Neuronal stem cell (in vitro differentiated cells): ENCODE measurements at regions not wholly inside any gene's neighbourhood (a gene's known extent, or its start where the extent isn't known, plus 50 kb on each side); places are given as distances from the start of the nearest gene placed in this dataset.

ENCODE experiments used
- DNase-seq: peaks from one replicate; pipeline ENCODE4 v3.0.0-alpha.2; 2013; ENCODE audit warnings: low spot score
- H2AFZ ChIP-seq: one replicate; pipeline ENCODE4 v1.6.1; 2013; ENCODE audit warnings: mild to moderate bottlenecking, low read length, inconsistent platforms
- H2AK5ac ChIP-seq: 2 replicates; pipeline ENCODE4 v1.6.1; 2013; ENCODE audit warnings: low read depth, mild to moderate bottlenecking, inconsistent platforms, low read length, moderate library complexity, mixed read lengths
- H2BK120ac ChIP-seq: 2 replicates; pipeline ENCODE4 v1.6.1; 2013; ENCODE audit warnings: low read depth, mild to moderate bottlenecking, inconsistent platforms, low read length, moderate library complexity, mixed read lengths
- H2BK12ac ChIP-seq: one replicate; pipeline ENCODE4 v1.6.1; 2013; ENCODE audit warnings: low read length, inconsistent platforms
- H2BK15ac ChIP-seq: 2 replicates; pipeline ENCODE4 v1.6.1; 2013; ENCODE audit warnings: mild to moderate bottlenecking, low read length, inconsistent platforms, mixed read lengths
- H2BK5ac ChIP-seq: one replicate; pipeline ENCODE4 v1.6.1; 2013; ENCODE audit warnings: inconsistent platforms, mild to moderate bottlenecking, low read length, moderate library complexity
- H3K14ac ChIP-seq: one replicate; pipeline ENCODE4 v1.6.1; 2013; ENCODE audit warnings: low read length, inconsistent platforms
- H3K18ac ChIP-seq: 2 replicates; pipeline ENCODE4 v1.6.1; 2013; ENCODE audit warnings: low read length, inconsistent platforms
- H3K23ac ChIP-seq: 2 replicates; pipeline ENCODE4 v1.6.1; 2013; ENCODE audit warnings: low read depth, mild to moderate bottlenecking, mixed read lengths, low read length, inconsistent platforms; ENCODE audit not compliant: poor library complexity
- H3K27ac ChIP-seq: replicated peaks from 3 replicates; pipeline ENCODE4 v1.5.1; 2013; ENCODE audit warnings: low read length, inconsistent platforms
- H3K27me3 ChIP-seq, 3 experiments: 2 replicates each; pipeline ENCODE4 v1.6.1; 2013; ENCODE audit warnings: low read length in 3 of 3, mild to moderate bottlenecking in 2 of 3, inconsistent platforms in 1 of 3, low read depth in 1 of 3, mixed read lengths in 1 of 3, moderate library complexity in 1 of 3; ENCODE audit not compliant: control insufficient read depth in 3 of 3, insufficient read depth in 3 of 3
- H3K36me3 ChIP-seq, 2 donors: replicated peaks in 1 of 2; 2 replicates each; pipeline ENCODE4 v1.6.1; 2013; ENCODE audit warnings: low read length in 2 of 2; ENCODE audit not compliant: control insufficient read depth in 2 of 2, insufficient read depth in 2 of 2
- H3K4ac ChIP-seq: 2 replicates; pipeline ENCODE4 v1.6.1; 2013; ENCODE audit warnings: inconsistent platforms, mild to moderate bottlenecking, low read length, moderate library complexity
- H3K4me1 ChIP-seq, 2 donors: 1 replicate in 1 of 2; 2 replicates in 1 of 2; pipeline ENCODE4 v1.6.1; 2013; ENCODE audit warnings: low read length in 2 of 2, low read depth in 1 of 2; ENCODE audit not compliant: control insufficient read depth in 2 of 2, insufficient read depth in 1 of 2
- H3K4me2 ChIP-seq: one replicate; pipeline ENCODE4 v1.6.1; 2013; ENCODE audit warnings: mild to moderate bottlenecking, low read length, inconsistent platforms; ENCODE audit not compliant: insufficient read depth, poor library complexity, severe bottlenecking
- H3K4me3 ChIP-seq, 2 donors: 2 replicates each; pipeline ENCODE4 v1.5.1; 2013; ENCODE audit warnings: low read length in 2 of 2, mild to moderate bottlenecking in 2 of 2, inconsistent platforms in 1 of 2, moderate library complexity in 1 of 2
- H3K79me1 ChIP-seq: one replicate; pipeline ENCODE4 v1.6.1; 2013; ENCODE audit warnings: low read depth, mild to moderate bottlenecking, inconsistent platforms, low read length, moderate library complexity
- H3K9ac ChIP-seq: one replicate; pipeline ENCODE4 v1.6.1; 2013; ENCODE audit warnings: mild to moderate bottlenecking, low read depth, low read length, inconsistent platforms; ENCODE audit not compliant: poor library complexity
- H3K9me3 ChIP-seq, 2 donors: replicated peaks in 1 of 2; 2 replicates each; pipeline versions ENCODE3 to v1.6.1; 2013; ENCODE audit warnings: low read length in 2 of 2, mild to moderate bottlenecking in 2 of 2, inconsistent platforms in 1 of 2, low read depth in 1 of 2, mixed read lengths in 1 of 2, moderate library complexity in 1 of 2; ENCODE audit not compliant: control insufficient read depth in 2 of 2, insufficient read depth in 1 of 2
- H4K8ac ChIP-seq: one replicate; pipeline ENCODE4 v1.6.1; 2013; ENCODE audit warnings: low read depth, mild to moderate bottlenecking, inconsistent platforms, low read length, moderate library complexity
- H4K91ac ChIP-seq: one replicate; pipeline ENCODE4 v1.6.1; 2013; ENCODE audit warnings: low read length, low read depth, mild to moderate bottlenecking, inconsistent platforms; ENCODE audit not compliant: poor library complexity
- WGBS, 2 donors: extraction: QIAGEN DNeasy Blood & Tissue Kit; methylation state at CpG; one replicate each; pipeline ENCODE4 v1.1.7; 2013; ENCODE audit warnings: missing lambda C conversion rate in 2 of 2, mixed read lengths in 1 of 2; ENCODE audit not compliant: insufficient read length in 2 of 2, insufficient replicate concordance in 1 of 2; ENCODE audit errors: extremely low coverage in 2 of 2; 5-methylcytosine and 5-hydroxymethylcytosine counted together

DNA sequence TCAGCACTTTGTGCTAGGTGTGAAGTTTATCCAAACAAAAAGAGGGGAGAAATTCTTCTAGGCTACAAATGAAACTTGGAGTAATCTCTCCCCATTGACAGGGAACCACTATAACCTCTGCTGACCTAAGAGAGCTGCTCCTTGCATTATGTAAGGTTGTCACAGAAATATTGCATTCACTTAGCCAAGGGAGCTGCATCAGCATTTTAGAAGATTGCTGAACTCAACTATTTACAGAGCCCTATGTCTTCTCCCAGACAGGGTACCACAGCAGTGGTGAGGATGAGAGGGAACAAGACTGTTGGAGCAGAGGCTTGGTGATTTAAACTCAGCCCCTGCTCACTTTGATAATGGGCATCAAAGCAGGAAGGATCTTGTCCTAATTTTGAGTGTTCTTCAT is 362.0 kb downstream of the TMEM38B start:
- Histone ChIP-seq H3K4me3 (no peak overlapping the region), H2BK120ac (no peak overlapping the region), H3K14ac (no peak overlapping the region), H2AK5ac (no peak overlapping the region), H4K8ac (no peak overlapping the region), H2BK12ac (no peak overlapping the region), H2AFZ (no peak overlapping the region), H3K9ac (no peak overlapping the region), H3K23ac (no peak overlapping the region), H3K9me3 (peaks cover 10 to 21% of the 10 kb centered on the region in 2 donors), H3K4me1 (peaks cover 3 to 5% of the 10 kb centered on the region in 2 donors), H3K27ac (no peak overlapping the region), H2BK5ac (no peak overlapping the region), H3K4me2 (no peak overlapping the region), H4K91ac (no peak overlapping the region), H3K18ac (no peak overlapping the region), H3K79me1 (no peaks in the 10 kb centered on the region), H3K36me3 (peaks cover 0 to 2% of the 10 kb centered on the region in 2 donors), H3K27me3 (no peaks in the 10 kb centered on the region), H2BK15ac (no peak overlapping the region), H3K4ac (no peak overlapping the region)
- no peak for DNase-seq

GRCh38 chr9:106058460-106058859 is 364.1 kb downstream of the TMEM38B start:
- H2BK120ac ChIP-seq: no peak overlapping the region
- H3K23ac ChIP-seq: peak overlapping the region; percentile 82
- peaks cover 0 to 2% of the 10 kb centered on the region in 2 donors for H3K36me3 ChIP-seq
- no peak overlapping the region for H3K9ac ChIP-seq
- no peaks in the 10 kb centered on the region for H3K79me1 ChIP-seq
- no peak overlapping the region for H2BK15ac ChIP-seq
- H3K4me2 ChIP-seq: no peak overlapping the region
- H3K18ac ChIP-seq: peak overlapping the region; percentile 53
- H3K27ac ChIP-seq: no peak overlapping the region
- H3K27me3 ChIP-seq: no peaks in the 10 kb centered on the region
- H3K14ac ChIP-seq: no peak overlapping the region
- H3K9me3 ChIP-seq: peaks cover 10 to 21% of the 10 kb centered on the region in 2 donors
- H2AFZ ChIP-seq: no peak overlapping the region
- no peaks in the 10 kb centered on the region for H3K4me1 ChIP-seq
- H2BK5ac ChIP-seq: peak overlapping the region; percentile 72
- no peak overlapping the region for H4K8ac ChIP-seq
- H3K4me3 ChIP-seq: peak overlapping the region in 1 of 2 donors; percentile 69
- H4K91ac ChIP-seq: peak overlapping the region; percentile 41
- no peak for DNase-seq
- peak overlapping the region; percentile 45 for H3K4ac ChIP-seq
- peak overlapping the region; percentile 91 for H2AK5ac ChIP-seq
- no CpG with 5 or more reads among the region's 8 CpGs for WGBS, 2 donors
- no peak overlapping the region for H2BK12ac ChIP-seq

DNA sequence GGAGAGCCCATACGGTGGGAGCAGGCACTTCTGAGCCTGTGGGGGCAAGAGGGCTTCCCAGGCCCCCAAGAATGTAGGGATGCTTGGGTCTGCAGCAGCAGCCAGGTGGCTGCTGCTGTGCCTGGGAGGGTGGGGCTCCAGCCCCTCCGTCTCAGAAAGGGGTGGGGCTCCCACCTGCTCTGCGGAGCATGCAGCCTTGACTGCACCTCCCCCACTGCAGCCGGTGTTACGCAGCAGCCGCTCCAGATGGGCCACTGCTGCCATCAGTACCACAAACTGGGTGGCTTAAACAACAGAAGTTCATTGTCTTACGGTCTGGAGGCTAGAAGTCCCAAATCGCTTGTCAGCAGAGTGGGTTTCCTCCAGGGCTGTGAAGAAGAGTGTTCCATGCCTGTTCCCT is 365.5 kb downstream of the TMEM38B start:
- peak overlapping the region; percentile 30 for H2AK5ac ChIP-seq
- H2BK120ac ChIP-seq: no peak overlapping the region
- H4K91ac ChIP-seq: no peak overlapping the region
- no peak overlapping the region for H3K4ac ChIP-seq
- no peak overlapping the region for H2BK5ac ChIP-seq
- H3K9ac ChIP-seq: no peak overlapping the region
- H4K8ac ChIP-seq: no peak overlapping the region
- H2BK15ac ChIP-seq: no peak overlapping the region
- H3K27ac ChIP-seq: no peak overlapping the region
- H3K18ac ChIP-seq: peak overlapping the region; percentile 16
- H2BK12ac ChIP-seq: no peak overlapping the region
- H3K36me3 ChIP-seq: peaks cover 0 to 2% of the 10 kb centered on the region in 2 donors
- H3K79me1 ChIP-seq: no peaks in the 10 kb centered on the region
- no peak for DNase-seq
- H3K4me2 ChIP-seq: no peak overlapping the region
- H3K4me1 ChIP-seq: no peaks in the 10 kb centered on the region
- no peak overlapping the region for H3K23ac ChIP-seq
- H3K4me3 ChIP-seq: peak overlapping the region in 1 of 2 donors; percentile 16
- no CpG with 5 or more reads among the region's 8 CpGs for WGBS, 2 donors
- H3K27me3 ChIP-seq: no peaks in the 10 kb centered on the region
- no peak overlapping the region for H2AFZ ChIP-seq
- H3K14ac ChIP-seq: no peak overlapping the region
- H3K9me3 ChIP-seq: peaks cover 10 to 21% of the 10 kb centered on the region in 2 donors

DNA sequence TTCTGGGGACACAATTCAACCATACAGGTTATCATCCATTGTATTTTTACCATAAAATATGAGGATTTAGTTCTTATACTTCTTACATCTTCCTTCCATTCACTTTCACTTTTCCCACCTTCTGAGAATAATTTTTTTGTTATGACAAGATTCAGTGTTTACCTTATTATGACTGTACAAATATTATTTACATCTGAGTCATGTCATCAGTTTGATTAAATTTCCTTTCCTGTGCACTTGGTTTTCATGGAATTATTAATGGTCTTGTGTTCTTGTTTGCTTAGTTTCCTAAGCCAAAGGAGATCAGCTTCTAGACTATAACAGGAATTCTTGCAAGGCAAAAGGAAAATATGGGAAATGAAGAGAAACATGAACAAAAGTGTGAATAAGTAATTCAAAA is 366.5 kb downstream of the TMEM38B start:
- Histone ChIP-seq H4K8ac (no peak overlapping the region), H3K36me3 (peaks cover 0 to 2% of the 10 kb centered on the region in 2 donors), H4K91ac (no peak overlapping the region), H3K79me1 (no peaks in the 10 kb centered on the region), H2BK120ac (no peak overlapping the region), H2BK12ac (no peak overlapping the region), H2BK5ac (no peak overlapping the region), H2BK15ac (no peak overlapping the region), H2AFZ (no peak overlapping the region), H3K27ac (no peak overlapping the region), H3K18ac (no peak overlapping the region), H3K9me3 (peaks cover 10 to 18% of the 10 kb centered on the region in 2 donors), H3K4me3 (no peak overlapping the region), H3K14ac (no peak overlapping the region), H2AK5ac (no peak overlapping the region), H3K27me3 (no peaks in the 10 kb centered on the region), H3K4ac (no peak overlapping the region), H3K23ac (no peak overlapping the region), H3K9ac (no peak overlapping the region), H3K4me2 (no peak overlapping the region), H3K4me1 (no peaks in the 10 kb centered on the region)
- no peak for DNase-seq
